HepG2 (cell line): ENCODE measurements at regions not wholly inside any gene's neighbourhood (a gene's known extent, or its start where the extent isn't known, plus 50 kb on each side); places are given as distances from the start of the nearest gene placed in this dataset.

Source experiments
- ATAC-seq: fragments of 200-7000 bp; cut with Tn5 transposase; 3 replicates; pipeline ENCODE4 v1.9.1; 2020; ENCODE audit warnings: mild to moderate bottlenecking, moderate library complexity
- BruUV-seq: library from RNA; stranded (reverse); fragments of 400-500 nt; replicated peaks from 2 replicates; lab custom pipeline; 2021; lab: Mats Ljungman, UMichigan
- CTCF ChIA-PET: fragments of 300-600 bp; formaldehyde crosslinking; extraction: SDS; loops from one replicate; lab custom pipeline; 2021; ENCODE audit warnings: low total read pairs, inconsistent platforms, low intra/inter-chr PET ratio; lab: Yijun Ruan, JAX
- POLR2A ChIA-PET: fragments of 350-600 bp; sonication (Branson Sonifier 250); formaldehyde crosslinking; loops from one replicate; lab custom pipeline; 2020; ENCODE audit warnings: antibody characterized with exemption, inconsistent platforms; lab: Yijun Ruan, JAX
- DNase-seq: peaks from one replicate; pipeline ENCODE4 v3.0.0-alpha.2; 2015; ENCODE audit warnings: low spot score
- FAIRE-seq: peaks from 3 replicates; lab custom pipeline; 2011; peaks lifted over from hg19 to GRCh38; lab: Jason Lieb, UNC
- H2AFZ ChIP-seq: one replicate; pipeline ENCODE4 v1.6.1; 2011; ENCODE audit warnings: low read length, inconsistent platforms
- H3K27ac ChIP-seq: fragments of 300-600 bp; 3 replicates; pipeline ENCODE4 v1.8.0; 2011; ENCODE audit warnings: mixed run types, mild to moderate bottlenecking, mixed read lengths, low read length, inconsistent platforms; ENCODE audit not compliant: insufficient read depth; ENCODE audit errors: extremely low read length
- H3K27me3 ChIP-seq, 2 experiments: fragments of 200-600 bp in 1 of 2; 2 replicates in 1 of 2; 3 replicates in 1 of 2; pipeline versions ENCODE4 v1.6.0 to v1.8.0; 2011; ENCODE audit warnings: low read length in 2 of 2, mild to moderate bottlenecking in 2 of 2, moderate library complexity in 2 of 2, inconsistent platforms in 1 of 2; ENCODE audit not compliant: insufficient read depth in 2 of 2, control insufficient read depth in 1 of 2
- H3K36me3 ChIP-seq, 2 experiments: fragments of 200-600 bp in 1 of 2; replicated peaks in 1 of 2; 2 replicates in 1 of 2; 3 replicates in 1 of 2; pipeline versions ENCODE4 v1.5.1 to v1.8.0; 2011; ENCODE audit warnings: low read length in 2 of 2, inconsistent platforms in 1 of 2; ENCODE audit not compliant: insufficient read depth in 2 of 2, control insufficient read depth in 1 of 2
- H3K4me1 ChIP-seq: 2 replicates; pipeline ENCODE4 v1.5.1; 2012; ENCODE audit warnings: low read length, inconsistent platforms; ENCODE audit not compliant: insufficient read depth
- H3K4me2 ChIP-seq: 2 replicates; pipeline ENCODE4 v1.6.0; 2011; ENCODE audit warnings: low read depth, low read length, inconsistent platforms
- H3K4me3 ChIP-seq, 3 experiments: fragments of 200-600 bp in 1 of 3; sonication (generic), shearing (Covaris generic) in 1 of 3; replicated peaks in 1 of 3; 2 replicates each; pipeline ENCODE4 v1.5.1; 2011 to 2016; ENCODE audit warnings: low read length in 3 of 3, inconsistent platforms in 2 of 3, low read depth in 2 of 3, mild to moderate bottlenecking in 2 of 3, control low read depth in 1 of 3, mixed read lengths in 1 of 3; ENCODE audit not compliant: insufficient read depth in 1 of 3
- H3K79me2 ChIP-seq: one replicate; pipeline ENCODE4 v1.6.1; 2011; ENCODE audit warnings: low read length, inconsistent platforms; ENCODE audit not compliant: insufficient read depth
- H3K9ac ChIP-seq: 2 replicates; pipeline ENCODE4 v1.6.0; 2011; ENCODE audit warnings: mild to moderate bottlenecking, low read depth, low read length, inconsistent platforms; ENCODE audit not compliant: insufficient read depth
- H3K9me3 ChIP-seq: 2 replicates; pipeline ENCODE4 v1.5.1; 2012; ENCODE audit warnings: mild to moderate bottlenecking, low read length
- H4K20me1 ChIP-seq: 2 replicates; pipeline ENCODE4 v1.6.0; 2011; ENCODE audit warnings: inconsistent platforms, mild to moderate bottlenecking, low read length, moderate library complexity; ENCODE audit not compliant: insufficient read depth
- EED ChIP-seq: sonication (generic); formaldehyde crosslinking; IDR thresholded peaks from 2 replicates; pipeline ENCODE4 v1.5.0; 2020; ENCODE audit warnings: mild to moderate bottlenecking, missing genetic modification reagents
- HOMEZ ChIP-seq: IDR thresholded peaks from 2 replicates; pipeline ENCODE4 v1.6.1; 2016; ENCODE audit warnings: low read depth
- TEAD2 ChIP-seq: sonication (generic); formaldehyde crosslinking; IDR thresholded peaks from 2 replicates; pipeline ENCODE4 v1.9.0; 2021; ENCODE audit warnings: missing genetic modification reagents
- TRIM24 ChIP-seq: sonication (generic); formaldehyde crosslinking; IDR thresholded peaks from 2 replicates; pipeline ENCODE4 v1.8.0; 2022; ENCODE audit warnings: mild to moderate bottlenecking, missing genetic modification reagents
- ZMYM3 ChIP-seq: sonication (generic); formaldehyde crosslinking; IDR thresholded peaks from 2 replicates; pipeline ENCODE4 v1.5.1; 2020; ENCODE audit warnings: mild to moderate bottlenecking, missing genetic modification reagents
- ZNF224 ChIP-seq: sonication (generic); formaldehyde crosslinking; IDR thresholded peaks from 2 replicates; pipeline ENCODE4 v1.5.0; 2020; ENCODE audit warnings: mild to moderate bottlenecking, missing genetic modification reagents
- ZNF274 ChIP-seq: sonication (generic); formaldehyde crosslinking; IDR thresholded peaks from 2 replicates; pipeline ENCODE4 v1.5.1; 2020; ENCODE audit warnings: mild to moderate bottlenecking, missing genetic modification reagents
- ZNF776 ChIP-seq: sonication (generic); formaldehyde crosslinking; IDR thresholded peaks from 2 replicates; pipeline ENCODE4 v1.4.0; 2020; ENCODE audit warnings: mild to moderate bottlenecking, missing genetic modification reagents
- in situ Hi-C: cut with HindIII; loops from 2 replicates; pipeline ENCODE4 v1.10.0; 2017; ENCODE audit warnings: low pct_unique_long_range_greater_than_20kb; ENCODE audit not compliant: extremely low pct_ligation_motif_present
- intact Hi-C: fragments of 100-400 bp; cut with micrococcal nuclease; formaldehyde crosslinking; loops from one replicate; pipeline ENCODE4 v1.10.0; 2022; ENCODE audit not compliant: unreplicated experiment
- TF ChIP-seq, protein P1 (sequence below): sonication (generic); formaldehyde crosslinking; conservative IDR thresholded peaks from 2 replicates; pipeline ENCODE4 v1.4.0; 2020; ENCODE audit warnings: missing genetic modification reagents

GRCh38 chr1:208312706-208313105 lies 68.5 kb upstream of the PLXNA2 start:
- CTCF ChIA-PET = no interaction called here

More at GRCh38 chr1:208312706-208313105, 68.5 kb upstream of the PLXNA2 start:
- no TSS peak for BruUV-seq
- Histone ChIP-seq H3K4me2 (no peak overlapping the region), H3K9me3 (no peaks in the 10 kb centered on the region), H3K36me3 (no peaks in the 10 kb centered on the region), H4K20me1 (no peaks in the 10 kb centered on the region), H3K4me1 (no peaks in the 10 kb centered on the region), H3K27ac (no peak overlapping the region), H2AFZ (no peak overlapping the region), H3K27me3 (0 out of 5 replicates have a peak, but pooled peaks cover 0 to 2% of the 10 kb centered on the region in 2 experiments), H3K4me3 (no peak overlapping the region), H3K9ac (no peak overlapping the region), H3K79me2 (no peaks in the 10 kb centered on the region)
- DNase-seq (no peak), FAIRE-seq (no peak), ATAC-seq (no peak)
- no peak for TF ChIP-seq HOMEZ
- TF ChIP-seq EED (CRISPR knock-in tag) = no peak
- TF ChIP-seq, protein P1, sequence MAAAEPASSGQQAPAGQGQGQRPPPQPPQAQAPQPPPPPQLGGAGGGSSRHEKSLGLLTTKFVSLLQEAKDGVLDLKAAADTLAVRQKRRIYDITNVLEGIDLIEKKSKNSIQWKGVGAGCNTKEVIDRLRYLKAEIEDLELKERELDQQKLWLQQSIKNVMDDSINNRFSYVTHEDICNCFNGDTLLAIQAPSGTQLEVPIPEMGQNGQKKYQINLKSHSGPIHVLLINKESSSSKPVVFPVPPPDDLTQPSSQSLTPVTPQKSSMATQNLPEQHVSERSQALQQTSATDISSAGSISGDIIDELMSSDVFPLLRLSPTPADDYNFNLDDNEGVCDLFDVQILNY (CRISPR knock-in tag) = no peak
- TF ChIP-seq ZNF274 (CRISPR knock-in tag) = no peak
- TF ChIP-seq ZNF776 (CRISPR knock-in tag) = no peak
- no peak for TF ChIP-seq ZMYM3 (CRISPR knock-in tag)
- no peak for TF ChIP-seq TEAD2 (CRISPR knock-in tag)
- no peak for TF ChIP-seq TRIM24
- TF ChIP-seq ZNF224 (CRISPR knock-in tag) = no peak
- intact Hi-C loops (no loop called here), in situ Hi-C loops (no loop called here)
- POLR2A ChIA-PET = no interaction called here
